ENCODE measurements at regions not wholly inside any gene's neighbourhood (a gene's known extent, or its start where the extent isn't known, plus 50 kb on each side); places are given as distances from the start of the nearest gene placed in this dataset.
"Not testable (repeated sequence)": the region's sequence is repeated elsewhere in the genome, so short reads cannot be mapped to it uniquely, and the experiment has no call there.

DNA sequence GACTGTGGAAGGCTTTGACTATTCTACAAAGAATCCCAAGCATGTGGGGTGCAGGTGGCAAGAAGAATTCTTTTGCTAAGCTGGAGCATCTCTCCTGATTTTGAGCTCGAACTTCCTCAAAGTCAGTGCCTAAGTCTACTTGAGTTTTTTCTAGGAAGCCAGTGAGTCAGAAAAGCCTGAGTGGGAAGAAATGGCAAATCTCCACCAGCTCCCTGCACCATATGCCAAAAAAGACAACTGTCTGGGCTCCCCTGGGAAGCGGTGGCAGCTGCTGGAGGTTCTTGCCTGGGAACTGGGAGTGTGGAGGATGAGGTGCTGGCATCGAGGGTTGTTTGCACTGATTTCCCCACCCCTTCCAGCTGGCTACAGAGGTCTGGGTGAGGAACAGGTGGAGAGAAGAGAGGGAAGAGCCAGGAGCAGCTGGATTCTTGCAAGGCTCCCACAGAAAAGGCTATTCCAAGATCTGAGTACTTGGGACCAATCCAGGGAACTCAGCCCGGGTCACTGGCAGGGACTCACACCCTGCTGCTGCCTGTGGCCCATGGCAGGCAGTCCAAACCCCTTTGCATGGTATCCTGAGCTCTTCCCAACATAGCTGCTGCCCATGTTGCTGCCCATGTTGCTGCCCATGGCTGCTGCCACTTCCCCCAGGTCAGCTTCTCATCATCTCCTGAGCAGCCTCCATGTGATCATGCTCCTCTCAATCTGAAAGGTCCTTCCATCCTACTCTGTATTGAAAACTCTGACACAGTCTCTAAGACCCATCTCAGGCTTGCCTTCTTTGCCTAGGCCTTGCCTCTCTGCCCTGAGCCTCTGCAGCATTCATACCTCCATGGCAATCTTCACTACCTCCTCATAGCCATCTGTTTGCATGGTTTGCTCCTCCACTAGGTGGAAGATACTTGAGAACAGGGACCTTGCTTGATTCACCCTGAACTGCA, 128.3 kb upstream of the SPATS2L start:
- no peak for DNase-seq

DNA sequence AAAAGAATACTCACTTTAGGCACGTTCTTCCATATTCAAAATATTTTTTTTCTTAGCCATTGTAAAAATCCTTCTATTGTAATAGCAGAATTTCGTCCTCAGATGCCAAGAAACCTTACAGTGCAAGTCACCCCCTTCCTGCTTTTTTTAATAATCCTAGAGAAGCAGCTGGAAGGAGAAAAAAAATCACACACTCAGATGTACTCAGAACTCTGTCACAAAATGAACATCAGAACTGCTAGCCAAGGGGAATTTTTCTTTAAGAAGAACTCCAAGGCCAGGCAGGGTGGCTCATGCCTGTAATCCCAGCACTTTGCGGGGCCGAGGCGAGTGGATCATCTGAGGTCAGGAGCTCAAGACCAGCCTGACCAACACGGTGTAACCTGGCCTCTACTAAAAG, 127.3 kb upstream of the SPATS2L start:
- DNase-seq = no peak

DNA sequence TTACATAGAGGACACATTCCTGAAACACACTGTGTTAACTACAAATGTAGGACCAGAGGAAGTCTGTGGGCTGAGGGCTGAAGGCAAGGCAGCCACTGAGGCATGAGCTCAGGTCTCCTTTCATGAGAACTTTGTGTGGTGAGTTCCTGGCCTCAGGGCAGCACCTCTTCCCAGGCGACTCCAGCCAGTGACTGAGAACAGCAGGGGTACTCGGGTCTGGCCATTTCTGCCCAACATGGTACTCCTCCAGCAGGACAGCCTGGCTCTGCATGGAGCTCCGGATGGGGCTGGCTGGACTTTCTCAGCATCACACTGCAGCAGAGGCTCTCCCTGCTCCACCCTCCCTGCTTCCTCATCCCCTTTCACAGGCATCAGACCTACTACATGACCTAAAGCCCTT, 125.5 kb upstream of the SPATS2L start:
- DNase-seq = no peak

DNA sequence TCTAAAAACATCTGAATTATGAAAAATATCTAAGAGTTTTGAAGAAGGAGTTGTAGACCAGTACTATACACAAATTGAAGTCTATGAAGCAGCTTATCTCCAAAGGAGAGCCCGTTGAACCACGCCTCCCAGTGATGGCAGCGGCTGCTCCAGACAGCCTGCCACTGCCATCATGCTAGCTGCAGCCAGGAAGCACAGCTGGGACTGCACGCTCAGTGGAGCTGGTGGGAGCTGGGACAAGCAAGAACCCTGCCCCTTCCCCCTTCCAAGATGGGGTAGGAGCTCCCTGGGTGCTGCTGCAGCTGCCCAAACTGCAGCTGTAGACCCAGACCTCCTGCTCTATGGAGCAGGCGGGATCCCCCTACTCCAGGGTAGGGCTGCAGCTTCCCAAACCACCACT, 124.7 kb upstream of the SPATS2L start:
- DNase-seq = no peak

DNA sequence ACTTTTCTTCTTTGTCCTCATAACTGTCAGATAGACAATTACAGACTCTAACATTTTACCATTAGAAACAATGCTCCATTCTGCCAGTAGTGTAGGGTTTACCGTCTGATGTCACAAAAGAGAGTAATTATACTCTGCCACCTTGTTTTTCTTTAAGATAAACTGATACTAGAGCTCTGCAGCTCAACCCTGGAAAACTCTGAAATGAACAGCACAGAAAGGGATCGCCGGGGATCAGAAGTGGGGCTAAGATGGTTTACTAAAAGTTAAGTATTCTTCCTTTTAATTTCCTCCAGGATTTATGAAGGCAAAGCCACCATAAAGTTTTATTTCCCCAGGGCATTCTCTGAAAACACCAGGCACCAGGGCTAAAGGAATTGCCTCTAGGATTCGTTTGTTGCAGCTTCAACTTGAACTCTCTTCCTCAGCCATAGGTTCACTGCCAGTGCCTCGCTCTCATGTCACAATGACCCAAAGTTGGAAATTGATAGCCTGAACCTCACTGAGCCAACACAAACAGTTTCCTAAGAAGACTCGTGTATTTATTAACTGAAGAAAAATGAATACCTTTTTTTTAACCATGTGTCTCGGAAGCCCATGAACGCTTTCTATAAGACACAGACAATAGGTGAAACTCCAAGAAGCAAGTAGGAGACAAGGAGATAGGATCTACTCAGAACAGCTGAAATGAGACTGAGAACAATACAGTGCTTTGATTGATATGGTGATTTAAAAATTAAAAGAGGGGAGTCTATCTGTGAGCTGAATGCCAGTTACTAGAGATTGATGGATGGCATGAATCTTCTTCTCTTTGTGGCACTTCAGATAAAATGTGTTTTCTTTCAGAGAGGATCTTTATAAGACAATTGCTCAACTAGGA, 121.5 kb upstream of the SPATS2L start:
- no peak for DNase-seq

DNA sequence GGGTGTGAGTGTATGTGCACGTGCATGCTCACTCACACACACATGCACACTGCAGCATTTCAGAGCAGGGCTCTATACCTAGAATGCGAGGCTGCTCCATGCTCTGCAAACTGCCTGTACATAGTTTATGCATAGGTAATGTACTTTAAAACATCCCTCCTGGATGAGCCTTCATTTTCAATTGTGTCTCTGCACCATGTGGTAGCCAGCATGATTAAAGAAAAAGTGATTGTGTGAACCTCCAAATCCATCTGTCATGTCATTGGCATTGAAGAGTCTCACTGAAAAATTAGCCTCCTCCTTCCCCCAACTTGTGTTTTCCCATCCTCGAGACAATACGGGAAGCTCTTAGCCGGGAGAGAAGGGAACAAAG, 120.9 kb upstream of the SPATS2L start:
- DNase-seq = peak; percentile 42

DNA sequence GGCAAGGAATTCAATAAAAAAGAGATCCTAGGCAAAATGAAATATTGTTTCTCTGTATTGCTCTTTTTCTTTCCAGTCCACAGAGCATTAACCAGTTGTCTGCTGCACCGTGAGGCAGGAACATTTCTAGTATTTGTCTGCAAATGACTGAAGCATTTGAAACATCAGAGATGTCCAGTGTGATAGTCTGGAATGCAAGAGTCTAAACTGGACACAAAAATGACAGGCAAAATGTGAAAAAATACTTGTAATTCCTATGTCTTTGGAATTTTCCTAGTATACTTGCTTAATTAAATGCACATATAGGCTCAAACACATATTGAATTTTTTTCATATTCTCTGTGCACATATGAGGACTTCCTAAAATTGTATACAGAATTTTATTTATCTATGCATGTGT, 120.5 kb upstream of the SPATS2L start:
- DNase-seq = no peak

DNA sequence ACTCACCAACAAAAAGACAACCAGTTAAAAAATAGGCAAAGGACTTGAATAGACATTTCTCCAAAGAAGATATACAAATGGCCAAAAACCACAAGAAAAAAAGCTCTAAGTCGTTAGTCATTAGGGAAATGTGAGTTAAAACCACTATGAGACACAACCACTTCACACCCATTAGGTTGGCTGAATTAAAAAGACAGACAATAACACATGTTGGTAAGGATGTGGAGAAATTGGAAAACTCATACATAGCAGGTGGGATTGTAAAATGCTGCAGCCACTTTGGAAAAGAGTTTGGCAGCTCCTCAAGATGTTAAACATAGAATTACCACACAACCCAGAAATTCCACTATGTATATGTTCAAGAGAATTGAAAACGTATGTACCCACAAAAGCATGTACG, 117.6 kb upstream of the SPATS2L start:
- no peak for DNase-seq

DNA sequence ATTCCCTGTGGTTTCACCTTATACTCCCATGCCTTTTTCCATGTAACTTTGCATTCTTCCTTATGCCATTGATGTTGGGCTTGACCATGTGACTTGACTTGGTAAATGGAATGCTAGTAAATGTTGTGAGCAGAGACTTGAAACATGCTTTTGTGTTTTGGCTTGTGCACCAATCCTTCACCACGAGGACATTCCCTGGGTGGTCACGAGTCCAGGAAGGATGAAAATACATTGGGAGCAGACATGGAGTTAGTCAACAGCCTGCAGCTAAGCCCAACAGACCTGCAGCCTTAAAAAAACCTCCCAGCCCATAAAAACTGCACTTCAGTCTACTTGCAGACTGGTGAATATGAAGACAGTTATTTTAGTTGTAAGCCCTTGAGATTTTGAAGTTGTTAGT, 116.5 kb upstream of the SPATS2L start:
- no peak for DNase-seq

DNA sequence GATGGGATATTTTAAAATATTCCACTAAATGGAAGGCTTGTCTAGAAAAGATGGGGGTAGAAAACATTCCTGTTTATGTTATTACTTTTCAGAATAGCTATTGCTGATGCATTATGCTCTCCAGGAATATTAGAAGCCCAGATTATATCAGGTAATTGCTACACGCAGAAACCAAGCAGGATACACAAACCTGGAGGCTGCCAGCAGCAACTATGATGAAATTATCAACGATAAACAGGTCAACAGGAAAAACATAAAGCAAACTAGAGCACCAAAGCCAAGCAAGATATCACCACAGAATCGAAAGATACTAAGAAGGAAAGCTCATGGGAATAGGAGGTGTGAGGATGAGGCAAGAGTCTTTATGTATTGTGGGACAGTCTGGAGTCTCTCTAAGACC, 113.2 kb upstream of the SPATS2L start:
- no peak for DNase-seq

DNA sequence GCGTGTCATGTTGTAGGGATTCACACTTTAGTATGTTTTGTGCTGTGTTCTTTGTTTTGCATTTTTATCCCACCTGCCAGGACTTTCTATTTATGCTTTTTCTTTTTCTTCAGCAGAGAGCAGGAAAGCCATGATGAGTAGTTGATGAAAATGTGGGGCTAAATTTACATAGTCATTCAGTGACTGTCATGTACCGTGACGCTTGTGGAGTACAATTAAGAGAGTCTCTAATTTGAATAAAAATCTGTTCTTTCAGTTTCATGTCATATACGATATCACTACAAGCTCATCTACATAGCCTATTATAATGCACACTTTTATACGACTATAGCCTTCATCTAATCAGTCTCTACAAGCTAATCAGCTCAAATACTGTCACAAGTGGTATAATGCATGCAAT, 112.7 kb upstream of the SPATS2L start:
- DNase-seq = no peak

DNA sequence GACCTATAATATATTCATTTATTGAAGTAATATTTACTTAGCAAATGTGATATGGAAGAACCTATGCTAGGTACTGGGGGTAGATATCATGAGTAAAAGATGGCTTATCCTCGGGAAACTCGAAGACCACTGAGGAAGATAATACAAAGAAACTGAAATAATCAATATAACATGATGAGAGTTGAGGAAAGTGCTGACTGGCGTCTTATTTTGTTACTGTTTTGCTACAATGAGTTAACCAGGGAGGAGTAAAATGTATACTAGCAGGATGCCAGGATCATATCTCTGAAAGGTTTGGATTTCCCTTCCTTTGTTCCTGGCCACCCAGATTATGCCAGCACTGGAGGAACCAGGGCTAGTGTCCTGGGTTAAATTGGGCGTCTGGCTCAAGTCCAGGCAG, 111.7 kb upstream of the SPATS2L start:
- DNase-seq = no peak

DNA sequence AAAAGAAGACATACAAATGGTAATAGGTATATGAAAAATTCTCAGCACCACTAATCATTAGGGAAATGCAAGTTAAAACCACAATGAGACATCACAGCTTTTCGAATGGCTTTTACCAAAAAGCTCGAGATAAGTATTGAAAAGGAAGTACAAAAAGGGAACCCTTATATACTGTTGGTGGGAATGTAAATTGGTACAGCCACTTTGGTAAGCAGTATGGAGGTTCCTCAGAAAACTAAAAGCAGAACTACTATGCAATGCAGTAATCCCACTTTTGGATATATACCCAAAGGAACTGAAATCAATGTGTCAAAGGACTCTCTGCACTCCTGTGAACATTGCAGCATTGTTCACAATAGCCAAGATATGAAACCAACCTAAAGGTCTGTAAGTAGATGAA, 107.5 kb upstream of the SPATS2L start:
- no peak for DNase-seq

DNA sequence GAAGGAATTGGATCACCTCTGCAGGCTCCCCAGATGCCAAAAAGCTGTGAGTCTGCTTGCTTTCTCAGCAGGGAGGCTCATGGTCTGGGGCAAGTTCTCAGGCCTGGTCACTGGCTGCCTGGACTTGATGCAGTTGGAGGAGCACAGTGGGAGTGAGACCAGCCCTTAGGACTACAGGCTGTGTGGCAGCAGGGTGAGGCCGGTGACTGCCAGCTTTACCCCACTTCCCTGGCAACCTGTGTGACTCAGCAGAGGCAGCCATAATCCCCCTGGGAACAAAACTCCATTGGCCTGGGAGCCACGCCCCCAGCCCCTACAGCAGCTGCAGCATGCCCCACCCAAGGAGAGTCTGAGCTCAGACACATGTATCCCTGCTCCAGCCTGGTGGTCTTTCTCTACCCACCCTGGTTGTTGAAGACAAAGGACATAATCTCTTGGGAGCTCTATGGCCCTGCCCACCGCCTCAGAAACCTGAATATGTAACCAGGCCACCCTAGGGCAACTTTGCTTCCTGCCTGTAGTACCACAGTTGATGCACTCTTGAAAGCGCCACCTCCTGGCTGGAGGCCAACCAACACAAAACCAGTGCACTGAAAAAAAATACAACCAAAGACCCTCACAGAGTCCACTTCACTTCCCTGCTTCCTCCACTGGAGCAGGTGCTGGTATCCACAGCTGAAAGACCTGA, 106.8 kb upstream of the SPATS2L start:
- no peak for DNase-seq

DNA sequence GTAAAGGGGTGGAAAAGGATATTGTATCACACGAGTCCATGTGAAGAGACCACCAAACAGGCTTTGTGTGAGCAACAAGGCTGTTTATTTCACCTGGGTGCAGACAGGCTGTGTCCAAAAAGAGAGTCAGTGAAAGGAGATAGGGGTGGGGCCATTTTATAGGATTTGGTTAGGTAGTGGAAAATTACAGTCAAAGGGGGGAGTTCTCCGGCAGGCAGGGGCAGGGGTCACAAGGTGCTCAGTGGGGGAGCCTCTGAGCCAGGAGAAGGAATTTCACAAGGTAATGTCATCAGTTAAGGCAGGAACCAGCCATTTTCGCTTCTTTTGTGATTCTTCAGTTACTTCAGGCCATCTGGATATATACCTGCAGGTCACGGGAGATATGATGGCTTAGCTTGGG, 104.7 kb upstream of the SPATS2L start:
- not testable (repeated sequence) for DNase-seq

DNA sequence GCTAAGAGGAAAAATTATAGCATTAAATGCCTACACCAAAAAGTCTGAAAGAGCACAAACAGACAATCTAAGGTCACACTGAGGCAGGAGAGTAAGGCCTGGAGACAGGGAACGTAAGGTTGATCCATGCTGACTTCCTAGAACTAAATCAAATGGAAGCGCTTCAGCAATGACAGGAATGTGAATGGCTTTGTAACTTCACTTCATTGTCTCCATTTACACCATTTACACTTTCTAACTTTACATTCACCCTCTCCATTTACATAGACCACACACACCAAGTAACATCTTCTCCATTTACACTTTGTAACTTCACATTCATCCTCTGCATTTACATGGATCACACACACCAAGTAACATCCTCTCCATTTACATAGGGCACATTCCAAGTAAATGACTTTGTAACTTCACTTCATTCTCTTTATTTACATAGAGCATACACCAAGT, 103.1 kb upstream of the SPATS2L start:
- no peak for DNase-seq

DNA sequence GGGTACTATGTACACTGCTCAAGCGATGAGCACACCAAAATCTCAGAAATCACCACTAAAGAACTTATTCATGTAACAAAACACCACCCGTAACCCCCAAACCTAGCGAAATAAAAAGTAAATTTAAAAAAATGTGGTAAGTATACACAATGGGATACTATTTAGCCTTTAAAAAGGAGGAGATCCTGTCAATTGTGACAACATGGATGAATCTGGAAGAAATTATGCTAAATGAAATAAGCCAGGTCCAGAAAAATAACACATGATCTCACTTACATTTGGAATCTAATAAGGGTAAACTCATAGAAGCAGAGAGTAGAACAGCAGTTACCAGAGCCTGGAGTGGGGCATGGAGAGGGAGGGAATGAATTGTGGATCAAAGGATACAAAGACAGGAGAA, 98.5 kb upstream of the SPATS2L start:
- no peak for DNase-seq

DNA sequence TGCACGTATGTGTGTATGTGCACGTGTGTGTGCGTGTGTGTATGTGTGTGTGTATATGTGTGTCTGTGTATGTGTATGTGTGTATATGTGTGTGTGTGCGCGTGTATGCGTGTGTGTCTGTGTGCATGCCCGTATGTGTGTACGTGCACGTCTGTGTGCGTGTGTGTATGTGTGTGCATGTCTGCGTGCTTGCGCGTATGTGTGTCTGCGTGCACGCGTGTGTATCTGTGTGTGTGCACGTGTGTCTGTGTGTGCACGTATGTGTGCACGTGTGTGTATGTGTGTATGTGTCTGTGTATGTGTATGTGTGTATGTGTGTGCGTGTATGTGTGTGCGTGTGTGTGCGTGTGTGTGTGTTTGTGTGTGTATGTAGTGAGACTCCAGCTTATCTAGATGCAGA, 97.5 kb upstream of the SPATS2L start:
- no peak for DNase-seq

DNA sequence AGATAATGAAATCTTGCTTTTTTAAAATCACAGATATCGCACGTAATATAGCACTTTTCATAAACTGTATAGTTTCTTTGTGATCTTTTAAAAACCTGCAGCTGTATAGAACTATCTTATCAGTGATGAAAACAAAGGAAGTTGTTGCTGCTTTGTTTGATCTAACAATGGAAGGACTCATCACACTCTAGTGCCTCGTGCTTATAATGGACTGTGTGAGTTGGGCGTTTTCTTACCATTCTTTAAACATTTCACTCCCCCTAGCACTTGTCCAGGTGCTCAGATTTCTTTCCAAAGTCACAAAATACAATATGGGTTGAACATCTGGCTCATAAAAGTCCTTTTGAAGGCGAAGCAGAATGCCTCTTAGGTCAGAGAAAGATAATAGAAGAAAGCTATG, 94.8 kb upstream of the SPATS2L start:
- no peak for DNase-seq

DNA sequence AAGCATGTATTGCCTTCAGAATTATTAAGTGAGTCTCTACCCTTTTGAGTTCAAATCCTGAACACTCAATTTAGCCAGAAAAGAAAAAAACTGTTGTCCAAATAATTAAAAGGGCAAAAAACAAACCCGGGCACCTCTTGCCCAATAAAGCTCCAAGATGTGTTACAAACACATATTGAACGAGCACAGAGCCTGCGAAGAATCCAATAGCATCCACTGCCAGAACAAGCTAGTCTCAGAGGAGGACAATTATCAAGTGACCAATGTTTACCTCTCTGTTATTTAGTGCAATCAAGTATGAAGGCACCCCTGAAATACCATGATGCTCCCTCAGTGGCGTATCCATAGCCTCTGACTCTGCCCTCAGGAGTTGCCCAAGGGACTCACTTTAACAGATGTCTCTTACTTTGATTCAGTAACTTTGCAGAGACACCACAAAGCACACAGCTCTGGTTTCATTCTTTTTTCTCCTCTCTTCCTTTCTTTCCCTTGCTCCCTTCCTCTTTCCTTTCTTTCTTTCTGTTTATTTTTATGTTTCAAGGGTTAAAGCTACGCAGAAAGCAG, 93.5 kb upstream of the SPATS2L start:
- no peak for DNase-seq

DNA sequence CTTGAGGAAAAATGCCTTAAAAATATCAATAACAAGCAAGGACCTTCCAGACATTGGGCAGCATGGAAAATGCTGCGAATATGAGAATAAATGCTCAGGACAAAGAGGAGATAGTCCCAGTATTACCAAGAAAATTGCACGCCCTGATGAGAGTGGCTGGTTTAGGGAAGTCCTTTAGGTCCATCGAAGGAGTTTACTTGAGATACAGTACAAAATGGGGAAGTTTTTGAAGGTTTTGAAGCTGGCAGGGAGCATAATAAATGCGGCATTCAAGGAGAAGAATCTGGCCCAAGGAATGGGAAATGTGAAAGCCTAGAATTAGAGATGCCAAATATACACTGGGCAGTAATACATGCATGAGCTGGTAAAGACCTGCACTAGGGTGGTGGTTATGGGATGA, 90.2 kb upstream of the SPATS2L start:
- DNase-seq = no peak

DNA sequence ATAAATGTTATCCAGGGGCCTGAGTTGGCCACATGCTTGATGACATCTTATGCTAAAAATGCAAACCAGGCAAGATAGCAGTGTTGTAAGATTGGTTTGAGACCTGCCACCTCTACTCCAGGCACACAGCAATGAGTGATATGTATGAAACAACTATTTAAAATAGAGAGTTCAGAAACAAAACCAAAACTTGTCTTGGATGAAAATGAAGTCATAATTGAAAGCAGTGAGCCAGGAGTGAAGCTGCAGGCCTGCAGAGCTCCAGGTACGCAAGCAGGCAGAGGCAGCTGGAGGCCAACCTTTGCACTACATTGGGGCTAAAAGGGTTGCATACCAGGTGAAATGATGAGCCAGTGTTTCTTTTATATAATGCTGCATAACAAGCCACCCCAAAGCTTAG, 89.2 kb upstream of the SPATS2L start:
- no peak for DNase-seq

DNA sequence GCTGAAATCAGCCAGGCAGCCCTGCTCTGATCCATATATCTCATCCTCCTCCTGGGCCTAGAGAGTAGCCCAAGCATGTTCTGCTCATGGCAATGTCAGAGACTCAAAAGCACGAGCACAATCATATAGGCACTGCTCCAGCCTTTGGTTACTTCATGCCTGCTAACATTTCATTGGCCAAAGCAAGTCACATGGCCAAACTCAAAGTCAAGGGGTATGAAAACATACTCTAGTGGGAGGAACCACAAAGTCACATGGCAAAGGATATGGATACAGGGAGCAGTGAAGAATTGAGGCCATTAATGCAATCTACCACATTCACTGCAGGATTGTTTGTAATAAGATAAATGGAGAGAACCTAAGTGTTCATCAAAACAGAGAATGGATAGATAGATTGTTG, 87.8 kb upstream of the SPATS2L start:
- no peak for DNase-seq
